ENCODE measurements at regions not wholly inside any gene's neighbourhood (a gene's known extent, or its start where the extent isn't known, plus 50 kb on each side); places are given as distances from the start of the nearest gene placed in this dataset.

GRCh38 chr9:115396071-115396529 is 278.1 kb upstream of the TNC start:
- H3K4me1 ChIP-seq (ENCODE audit: control insufficient read depth, insufficient read depth, low read length), result peaks cover 35% of the 10 kb centered on the region
- no peaks in the 10 kb centered on the region for H3K36me3 Mint-ChIP-seq (ENCODE audit: low read depth)

GRCh38 chr9:115397591-115398312 is 279.8 kb upstream of the TNC start:
- Histone ChIP-seq H3K4me3 (ENCODE audit: low read length) (no peak overlapping the region), H3K27ac (ENCODE audit: low read depth, low read length) (no peak overlapping the region), H3K4me1 (ENCODE audit: control insufficient read depth, insufficient read depth, low read length) (peaks cover 35% of the 10 kb centered on the region), H3K9ac (ENCODE audit: extremely low read depth, low read length, poor library complexity, severe bottlenecking) (no peak overlapping the region), H3K27me3 (ENCODE audit: control insufficient read depth, insufficient read depth, low read length, poor library complexity, severe bottlenecking) (no peaks in the 10 kb centered on the region), H3K9me3 (ENCODE audit: control insufficient read depth, low read length) (no peaks in the 10 kb centered on the region), H3K36me3 (ENCODE audit: control insufficient read depth, insufficient read depth, low read length) (no peaks in the 10 kb centered on the region)
- peak overlapping the region; percentile 15 for H3K27ac Mint-ChIP-seq
- peaks cover 4% of the 10 kb centered on the region for H3K9me3 Mint-ChIP-seq
- H3K4me3 Mint-ChIP-seq, result no peak overlapping the region
- peaks cover 3% of the 10 kb centered on the region for H3K36me3 Mint-ChIP-seq (ENCODE audit: low read depth)
- no peaks in the 10 kb centered on the region for H3K27me3 Mint-ChIP-seq (ENCODE audit: insufficient read depth)
- peaks cover 63% of the 10 kb centered on the region for H3K4me1 Mint-ChIP-seq
- DNase-seq, result no peak
- 90 to 100% methylated on average over 2 to 3 of the region's 4 CpGs for WGBS, 2 experiments (ENCODE audit: insufficient coverage in 1 of 2, insufficient read length in 1 of 2)
- no peak for TF ChIP-seq CTCF (conservative IDR thresholded peaks at IDR 0.05)

More at GRCh38 chr9:115396071-115396529, 278.1 kb upstream of the TNC start:
- H3K9me3 ChIP-seq (ENCODE audit: control insufficient read depth, low read length), result no peaks in the 10 kb centered on the region
- no peak overlapping the region for H3K27ac ChIP-seq (ENCODE audit: low read depth, low read length)
- no peaks in the 10 kb centered on the region for H3K36me3 ChIP-seq (ENCODE audit: control insufficient read depth, insufficient read depth, low read length)
- no peaks in the 10 kb centered on the region for H3K27me3 ChIP-seq (ENCODE audit: control insufficient read depth, insufficient read depth, low read length, poor library complexity, severe bottlenecking)
- TF ChIP-seq CTCF (conservative IDR thresholded peaks at IDR 0.05), result peak; percentile 14
- H3K9ac ChIP-seq (ENCODE audit: extremely low read depth, low read length, poor library complexity, severe bottlenecking), result peak overlapping the region; percentile 1
- no peak for DNase-seq
- Mint-ChIP-seq H3K9me3 (no peaks in the 10 kb centered on the region), H3K27me3 (ENCODE audit: insufficient read depth) (no peaks in the 10 kb centered on the region), H3K4me1 (peaks cover 69% of the 10 kb centered on the region), H3K4me3 (no peak overlapping the region), H3K27ac (peak overlapping the region; percentile 20)
- peak overlapping the region; percentile 16 for H3K4me3 ChIP-seq (ENCODE audit: low read length)

- no peaks in the 10 kb centered on the region for H3K27me3 Mint-ChIP-seq (ENCODE audit: insufficient read depth)
- Histone ChIP-seq H3K9ac (ENCODE audit: extremely low read depth, low read length, poor library complexity, severe bottlenecking) (no peak overlapping the region), H3K36me3 (ENCODE audit: control insufficient read depth, insufficient read depth, low read length) (no peaks in the 10 kb centered on the region), H3K4me1 (ENCODE audit: control insufficient read depth, insufficient read depth, low read length) (peaks cover 35% of the 10 kb centered on the region), H3K9me3 (ENCODE audit: control insufficient read depth, low read length) (peaks cover 5% of the 10 kb centered on the region), H3K27me3 (ENCODE audit: control insufficient read depth, insufficient read depth, low read length, poor library complexity, severe bottlenecking) (no peaks in the 10 kb centered on the region), H3K27ac (ENCODE audit: low read depth, low read length) (no peak overlapping the region), H3K4me3 (ENCODE audit: low read length) (no peak overlapping the region)
- H3K9me3 Mint-ChIP-seq, result peaks cover 9% of the 10 kb centered on the region
- peak overlapping the region; percentile 15 for H3K27ac Mint-ChIP-seq
- TF ChIP-seq CTCF (conservative IDR thresholded peaks at IDR 0.05), result no peak
- H3K4me1 Mint-ChIP-seq, result peaks cover 63% of the 10 kb centered on the region
- H3K36me3 Mint-ChIP-seq (ENCODE audit: low read depth), result peaks cover 7% of the 10 kb centered on the region
- no peak for DNase-seq
- no peak overlapping the region for H3K4me3 Mint-ChIP-seq
- WGBS, 2 experiments (ENCODE audit: insufficient coverage in 1 of 2, insufficient read length in 1 of 2), result 95 to 97% methylated on average over 2 to 3 of the region's 3 CpGs
These were observed 280.3 kb upstream of the TNC start for GRCh38 chr9:115398313-115398650.

All from endodermal cell (in vitro differentiated cells).